SH-SY5Y (cell line): ENCODE measurements at regions not wholly inside any gene's neighbourhood (a gene's known extent, or its start where the extent isn't known, plus 50 kb on each side); places are given as distances from the start of the nearest gene placed in this dataset.

Source experiments
- GATA2 ChIP-seq: IDR thresholded peaks from 2 replicates; pipeline ENCODE4 v1.6.1; 2011; ENCODE audit warnings: mild to moderate bottlenecking, low read depth, low read length
- GATA3 ChIP-seq: IDR thresholded peaks from 2 replicates; pipeline ENCODE4 v1.6.1; 2011; ENCODE audit warnings: low read depth, mild to moderate bottlenecking, low read length, moderate library complexity

DNA sequence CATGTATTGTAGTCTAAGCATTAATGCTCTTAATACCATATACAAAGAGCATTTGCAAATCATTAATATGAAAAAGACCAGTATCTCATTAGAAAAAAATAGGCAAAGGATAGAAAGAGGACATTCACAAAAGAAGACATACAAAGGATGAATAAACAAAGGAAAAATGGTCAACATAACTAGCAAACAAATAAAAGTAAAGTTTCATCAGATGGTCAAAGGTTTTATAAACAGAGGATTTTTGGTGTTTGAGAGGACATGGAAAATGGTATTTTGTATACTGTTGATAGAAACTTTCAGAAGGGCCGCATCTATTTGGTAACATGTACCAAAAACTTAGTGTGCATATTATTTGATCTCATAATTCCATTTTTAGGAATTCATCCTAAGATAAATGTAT lies 414.8 kb downstream of the PIK3R1 start:
- TF ChIP-seq GATA3 (no peak), GATA2 (no peak)
